ENCODE measurements at regions not wholly inside any gene's neighbourhood (a gene's known extent, or its start where the extent isn't known, plus 50 kb on each side); places are given as distances from the start of the nearest gene placed in this dataset.

DNA sequence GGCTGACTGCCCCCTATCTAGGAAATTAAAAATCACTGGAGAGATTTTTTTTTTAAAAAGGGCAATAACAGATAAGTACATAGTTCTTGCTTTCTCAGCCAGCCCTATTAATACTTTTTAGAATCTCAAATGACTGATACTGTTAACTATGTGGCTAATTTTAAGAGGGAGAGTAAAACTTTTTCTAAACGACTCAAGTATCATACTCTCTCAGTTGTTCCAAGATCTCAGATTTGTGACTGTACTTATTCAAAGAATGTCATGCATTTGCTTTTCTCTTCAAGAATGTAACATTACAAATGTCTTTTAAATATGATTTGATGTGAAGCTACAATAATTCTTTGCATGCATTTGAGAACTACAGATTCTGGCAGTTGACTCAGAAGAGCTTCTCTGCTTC lies 55.4 kb upstream of the RAB11FIP2 start:
- no peak for DNase-seq

DNA sequence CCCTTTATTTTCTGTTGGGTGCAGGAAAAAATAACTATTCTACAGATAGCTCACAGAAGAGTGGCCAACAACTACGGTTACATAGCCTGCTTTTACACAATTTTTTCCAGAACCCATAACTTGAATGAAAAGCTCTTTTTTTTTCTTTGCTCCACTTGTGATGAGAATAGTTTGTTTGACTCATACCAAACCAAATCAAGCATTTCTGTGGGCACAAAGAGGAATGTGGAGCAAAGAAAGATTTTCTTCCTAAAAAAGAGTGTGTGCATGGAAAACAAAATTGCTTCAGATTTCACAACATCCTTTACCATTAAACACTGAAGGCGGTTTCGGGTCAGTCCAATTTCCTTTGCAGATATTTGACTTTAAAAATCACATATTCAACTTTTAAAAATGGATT lies 54.8 kb upstream of the RAB11FIP2 start:
- no peak for DNase-seq
